GM18909 (cell line): ENCODE measurements at regions not wholly inside any gene's neighbourhood (a gene's known extent, or its start where the extent isn't known, plus 50 kb on each side); places are given as distances from the start of the nearest gene placed in this dataset.
"Not testable (repeated sequence)": the region's sequence is repeated elsewhere in the genome, so short reads cannot be mapped to it uniquely, and the experiment has no call there.

Source experiments
- ATAC-seq: cut with Tn5 transposase; IDR thresholded peaks from one replicate; pipeline ENCODE4 v1.9.1; 2021; ENCODE audit warnings: mild to moderate bottlenecking; ENCODE audit not compliant: unreplicated experiment, poor library complexity

DNA sequence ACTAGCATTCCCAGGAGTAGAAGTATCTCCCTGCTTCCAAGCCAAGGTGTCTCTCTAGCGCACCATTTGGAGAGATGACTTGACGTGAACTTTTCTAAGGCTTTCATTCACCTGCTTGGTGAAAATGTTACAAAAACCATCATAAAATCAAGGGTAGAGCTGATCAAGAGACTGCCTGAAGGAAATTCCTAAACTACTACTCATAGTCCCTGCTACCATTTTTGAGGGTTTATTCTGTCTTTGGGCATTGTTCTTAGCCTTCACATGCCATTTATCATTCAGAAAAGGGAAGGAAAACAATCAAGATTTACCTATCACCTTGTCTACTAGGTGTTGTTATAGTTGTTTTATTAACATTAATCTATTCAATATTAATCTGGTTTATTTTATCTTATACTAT lies 525.8 kb downstream of the NTRK3 start:
- no peak for ATAC-seq

DNA sequence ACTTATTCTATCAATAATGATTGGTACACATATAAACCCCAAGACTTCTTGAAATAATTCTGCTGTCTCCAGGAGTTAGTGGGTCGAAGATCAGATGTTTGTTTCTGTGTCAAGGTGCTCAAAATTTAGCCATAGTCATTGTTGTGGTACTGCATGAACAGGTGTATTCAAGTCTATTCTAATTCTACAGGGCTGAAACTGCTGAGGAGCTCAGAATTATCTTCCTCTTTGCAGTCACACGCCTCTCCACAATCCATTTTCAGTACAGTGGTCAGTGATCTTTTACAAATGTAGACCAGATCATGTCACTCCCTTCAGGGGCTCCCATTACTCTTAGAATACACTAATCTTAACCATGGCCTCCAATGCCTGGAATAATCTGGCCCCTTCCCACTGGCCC lies 527.5 kb downstream of the NTRK3 start:
- no peak for ATAC-seq

DNA sequence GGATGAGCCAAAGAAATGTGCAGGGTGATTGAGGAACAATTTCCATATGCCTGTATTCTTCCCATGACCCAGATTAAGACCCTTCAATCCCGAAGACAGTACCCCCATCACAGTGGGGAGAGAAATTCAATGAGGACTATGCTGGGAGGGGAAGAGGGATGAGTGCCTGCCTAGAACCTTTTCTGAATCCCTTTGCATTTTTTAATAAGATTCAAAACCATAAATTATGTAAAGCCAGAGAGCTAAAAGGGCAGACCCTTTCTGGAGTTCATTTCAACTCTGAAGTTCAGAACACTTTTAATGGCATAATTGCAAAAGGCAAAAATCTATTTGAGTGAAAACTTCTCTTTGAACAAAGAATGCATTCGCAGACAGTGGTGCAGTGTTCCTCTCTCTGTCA lies 529.5 kb downstream of the NTRK3 start:
- ATAC-seq: no peak

DNA sequence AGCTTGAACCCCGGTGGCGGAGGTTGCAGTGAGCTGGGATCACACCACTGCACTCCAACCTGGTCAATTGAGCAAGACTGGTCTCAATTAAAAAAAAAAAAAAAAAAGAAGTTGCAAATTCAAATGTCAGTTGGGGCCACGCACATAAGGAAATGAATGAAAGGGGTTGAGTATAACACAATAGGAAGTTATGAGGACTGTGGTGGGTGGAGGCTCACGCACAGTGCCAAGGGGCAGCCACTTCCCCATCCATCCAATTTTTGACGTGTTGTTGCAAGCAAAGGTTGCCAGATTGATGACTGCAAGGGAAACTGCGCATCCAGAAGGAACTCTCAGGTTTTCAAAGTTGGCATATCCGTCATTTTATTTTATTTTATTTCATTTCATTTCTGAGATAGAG lies 532.2 kb downstream of the NTRK3 start:
- no peak for ATAC-seq

DNA sequence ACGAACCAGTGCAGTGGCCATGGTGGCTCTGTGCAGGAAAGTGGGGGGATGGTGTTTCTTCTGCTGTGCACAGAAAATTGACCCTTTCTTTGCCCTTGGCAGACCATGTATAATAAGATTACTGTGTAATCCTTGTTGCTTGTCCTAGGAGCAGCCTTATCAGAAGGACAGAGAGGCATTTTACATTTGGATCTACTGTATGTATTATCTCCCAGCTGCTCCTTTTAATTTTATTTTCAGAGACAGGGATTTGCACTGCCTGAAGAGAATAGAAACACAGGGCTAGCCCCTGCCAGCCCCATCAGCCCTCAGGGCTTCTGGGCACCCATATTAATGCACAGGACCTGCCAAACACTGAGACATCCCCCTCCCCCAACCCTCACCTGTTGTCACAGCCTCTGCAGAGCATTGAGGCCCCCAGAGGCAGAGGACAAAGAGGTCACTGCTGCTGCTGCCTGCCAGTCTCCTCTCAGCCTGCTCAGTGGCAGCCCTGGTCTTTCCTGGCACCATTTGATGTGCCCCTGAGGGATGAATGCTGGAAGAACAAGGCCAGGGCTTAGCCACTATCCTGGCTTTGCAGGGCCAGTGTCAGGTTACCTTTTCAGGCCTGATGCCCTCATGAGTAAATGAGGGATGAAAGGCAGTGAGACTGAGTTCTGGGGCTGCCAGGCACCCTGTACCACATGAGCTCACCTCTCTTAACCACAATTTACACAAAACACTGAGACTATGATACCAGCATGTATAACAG lies 533.4 kb downstream of the NTRK3 start:
- ATAC-seq: no peak

DNA sequence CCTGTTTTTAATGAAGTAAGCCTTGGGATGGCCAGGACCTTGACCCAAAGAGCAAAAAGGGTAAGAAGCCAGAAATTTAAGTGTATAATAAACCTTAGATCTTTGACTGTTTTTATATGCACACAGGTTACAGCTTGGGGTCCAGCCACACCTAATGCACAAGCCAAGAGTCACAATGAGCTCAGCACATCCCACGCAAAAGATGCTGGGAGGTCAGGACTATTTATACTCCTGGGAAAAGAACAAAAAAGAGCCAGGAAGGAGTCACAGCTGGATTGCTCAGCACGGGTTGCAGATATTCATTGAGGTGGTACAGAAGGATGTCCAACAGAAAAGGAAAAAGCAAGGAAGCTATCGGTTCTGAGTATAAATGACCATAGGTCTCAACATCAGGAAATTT lies 536.3 kb downstream of the NTRK3 start:
- no peak for ATAC-seq

DNA sequence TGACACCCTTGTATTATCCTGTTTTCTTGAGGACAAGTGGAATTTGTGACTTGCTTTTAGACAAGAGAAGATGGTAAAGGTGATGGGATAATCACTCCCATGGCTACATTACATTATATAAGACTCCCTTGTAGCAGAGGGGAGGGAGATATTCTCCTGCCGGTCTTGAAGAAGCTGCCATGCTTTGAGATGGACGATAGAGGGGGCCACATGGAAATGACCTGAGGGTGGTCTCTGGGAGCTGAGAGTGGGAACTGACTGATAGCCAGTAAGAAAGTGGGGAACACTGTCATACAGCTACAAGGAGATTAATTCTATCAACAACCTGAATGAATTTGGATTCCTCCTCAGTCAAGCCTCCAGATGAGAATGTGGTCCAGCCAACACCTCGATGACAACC lies 540.1 kb downstream of the NTRK3 start:
- ATAC-seq: no peak

DNA sequence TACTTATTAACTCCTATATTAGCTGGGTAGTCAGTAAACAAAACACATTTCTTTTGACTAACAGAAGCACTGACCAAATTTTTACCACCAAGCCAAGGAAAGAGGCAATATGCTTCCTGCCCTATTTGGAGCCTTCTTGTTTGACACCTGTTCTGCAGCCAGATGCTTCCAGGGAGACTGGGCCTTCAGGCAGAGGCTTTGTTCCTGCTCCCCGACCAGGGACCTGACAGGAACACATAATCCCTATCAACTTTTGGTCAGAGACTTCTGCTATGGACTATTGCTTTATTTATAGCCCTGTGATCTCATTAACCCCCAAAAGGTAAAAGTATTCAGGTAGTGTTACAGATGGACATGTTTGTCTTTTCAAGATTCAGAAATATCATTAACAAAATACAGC lies 541.3 kb downstream of the NTRK3 start:
- ATAC-seq: no peak

DNA sequence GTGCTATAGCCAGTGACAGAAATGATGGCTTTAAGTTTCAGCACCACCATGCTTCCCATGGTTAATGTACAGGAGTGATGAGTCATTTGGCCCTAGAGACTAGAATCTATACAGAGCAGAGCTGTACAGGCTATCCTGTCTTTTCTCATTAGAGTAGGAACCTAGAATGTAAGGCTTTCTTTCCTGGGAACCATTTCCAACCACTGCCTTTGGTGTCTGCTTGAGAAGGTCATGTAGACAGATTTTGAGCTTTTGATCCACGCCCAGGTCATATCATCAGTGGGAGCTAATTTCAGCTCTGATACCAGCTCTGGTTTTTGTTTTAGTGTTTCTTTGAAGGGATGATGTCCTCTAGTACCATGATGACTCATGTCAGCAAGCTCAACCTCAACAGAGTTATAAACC lies 543.1 kb downstream of the NTRK3 start:
- no peak for ATAC-seq

DNA sequence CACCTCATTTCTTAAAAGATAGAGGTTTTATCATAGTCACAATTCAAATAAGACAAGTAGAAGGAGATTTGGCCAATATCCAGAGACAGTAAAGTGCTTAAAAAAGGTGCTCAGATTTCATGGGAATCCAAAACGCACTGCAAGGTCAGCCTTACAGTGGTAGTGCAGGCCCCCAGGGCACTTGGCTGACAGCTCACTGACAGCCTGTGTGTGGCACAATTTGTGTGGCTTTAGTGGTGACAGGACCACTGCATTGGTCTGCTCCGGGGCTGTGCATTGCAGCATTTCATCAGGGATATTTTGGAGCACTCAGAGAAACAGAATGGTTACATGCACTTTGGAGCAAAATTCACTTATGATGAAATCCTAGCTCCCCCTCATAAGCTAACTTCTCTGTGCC lies 544.3 kb downstream of the NTRK3 start:
- no peak for ATAC-seq

DNA sequence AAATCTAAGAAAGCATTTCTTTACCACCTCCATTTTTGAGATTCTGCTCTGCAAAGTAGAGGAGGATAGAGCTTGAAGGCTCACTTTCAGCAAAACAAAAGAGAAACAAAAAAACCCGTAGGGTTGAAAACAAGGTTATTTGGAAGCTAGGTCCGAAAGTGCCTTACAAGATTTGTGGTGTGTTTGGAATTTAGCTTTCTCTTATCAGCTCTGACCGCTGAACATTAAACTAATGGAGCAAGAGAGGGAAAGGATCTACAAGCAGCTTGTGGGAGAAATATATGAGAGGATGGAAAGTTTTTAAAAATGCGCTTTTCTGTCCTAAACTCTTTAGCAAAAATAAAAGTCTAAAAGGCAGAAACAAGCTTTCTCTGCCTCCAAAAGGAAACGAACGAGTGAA lies 545.5 kb downstream of the NTRK3 start:
- no peak for ATAC-seq

DNA sequence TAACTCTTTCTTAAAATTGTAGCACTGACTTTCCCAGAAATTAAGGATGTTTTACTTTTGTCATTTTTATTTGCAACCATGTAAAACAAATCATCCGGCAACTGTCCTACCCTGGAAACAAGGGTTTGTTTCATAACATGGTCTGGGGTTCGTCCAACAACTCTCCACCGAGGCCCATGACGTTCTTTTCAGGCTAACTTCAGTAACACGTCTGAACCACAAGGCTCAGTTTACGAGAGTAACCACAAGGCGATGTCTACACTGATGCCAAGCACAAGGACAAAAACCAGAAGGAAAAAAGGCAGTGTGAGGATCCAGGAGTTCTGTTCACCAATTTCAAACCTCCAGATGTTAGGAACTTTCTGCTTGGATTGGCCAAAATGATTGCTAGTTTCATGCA lies 546.1 kb downstream of the NTRK3 start:
- no peak for ATAC-seq

DNA sequence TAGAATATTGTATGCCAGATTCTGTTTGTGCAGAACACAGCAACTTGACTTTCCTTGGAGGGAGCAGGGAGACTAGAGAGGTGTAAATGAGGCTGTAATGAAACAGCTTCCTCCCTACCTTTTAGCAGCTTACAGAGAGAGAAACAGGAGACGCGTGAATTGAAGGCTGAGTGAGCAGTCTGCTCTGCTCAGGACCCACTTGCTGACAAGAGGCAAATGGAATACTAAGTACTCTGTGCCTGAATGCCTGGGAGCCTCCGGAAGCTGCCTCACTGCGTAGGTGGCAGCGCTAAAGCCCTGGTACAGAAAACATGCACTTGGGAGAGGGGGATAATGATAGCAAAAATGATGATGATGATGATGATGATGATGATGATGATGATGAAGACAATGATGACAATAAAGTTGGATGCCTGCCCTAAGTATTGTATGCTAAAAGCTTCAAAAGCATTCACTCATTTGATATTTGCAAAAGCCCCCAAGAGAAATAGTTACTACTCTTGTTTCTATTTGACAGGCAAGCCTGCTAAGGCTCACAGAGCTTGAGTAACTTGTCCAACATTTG lies 548.9 kb downstream of the NTRK3 start:
- no peak for ATAC-seq

DNA sequence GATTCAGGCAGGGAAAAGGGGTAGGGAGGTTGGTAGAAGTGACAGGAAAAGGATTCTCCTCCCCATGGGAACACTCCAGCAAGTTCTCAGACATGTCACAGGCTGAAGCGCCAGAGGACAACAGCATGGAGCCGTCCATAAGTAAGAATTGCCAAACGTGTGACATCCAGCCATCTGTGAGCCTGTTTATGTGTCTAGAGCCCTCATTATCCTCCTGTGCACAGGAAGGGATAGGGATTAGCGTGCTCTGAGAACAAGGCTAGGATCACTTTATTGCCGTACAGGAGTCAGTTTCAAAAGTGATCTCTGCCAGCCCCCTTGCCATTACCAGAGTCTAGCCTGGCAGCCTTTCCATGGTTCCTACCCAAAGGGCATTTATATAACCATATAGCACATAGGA lies 549.5 kb downstream of the NTRK3 start:
- ATAC-seq: no peak

DNA sequence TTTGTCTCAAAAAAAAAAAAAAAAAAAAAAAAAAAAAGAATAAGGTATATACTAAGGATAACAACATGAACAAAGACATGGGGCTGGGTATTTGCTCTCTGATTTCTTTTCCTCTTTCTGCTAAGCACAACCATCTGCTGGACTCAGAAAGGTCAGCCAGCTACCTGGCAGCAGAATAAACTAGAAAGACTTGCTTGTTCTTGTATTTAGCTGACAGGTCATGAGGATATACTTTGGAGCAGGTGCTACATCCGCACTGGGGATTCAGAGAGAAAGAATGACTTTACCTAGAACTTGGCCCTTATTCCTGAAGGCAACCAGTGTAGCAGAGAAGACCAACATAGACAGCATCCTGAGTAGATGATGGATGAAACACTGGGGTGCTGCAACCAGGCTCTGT lies 550.5 kb downstream of the NTRK3 start:
- no peak for ATAC-seq

DNA sequence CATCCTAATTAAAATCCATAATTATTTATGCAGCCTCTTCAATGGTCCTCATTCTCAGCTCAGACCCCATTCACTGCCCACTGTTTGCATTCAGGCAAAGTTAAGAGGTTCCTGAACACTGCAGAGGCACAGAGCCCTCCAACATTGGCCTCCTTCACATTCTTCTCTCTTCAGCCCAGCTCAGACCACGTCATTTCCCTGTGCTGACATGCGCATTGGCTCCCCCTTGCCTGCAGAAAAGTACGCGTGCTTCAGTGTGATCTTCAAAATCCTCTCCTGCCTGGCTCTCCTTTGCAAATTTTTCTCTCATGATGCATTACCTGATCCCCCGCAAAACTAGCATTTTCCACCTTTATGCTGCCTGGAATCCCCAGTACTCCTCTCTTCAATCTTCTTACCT lies 552.3 kb downstream of the NTRK3 start:
- no peak for ATAC-seq

DNA sequence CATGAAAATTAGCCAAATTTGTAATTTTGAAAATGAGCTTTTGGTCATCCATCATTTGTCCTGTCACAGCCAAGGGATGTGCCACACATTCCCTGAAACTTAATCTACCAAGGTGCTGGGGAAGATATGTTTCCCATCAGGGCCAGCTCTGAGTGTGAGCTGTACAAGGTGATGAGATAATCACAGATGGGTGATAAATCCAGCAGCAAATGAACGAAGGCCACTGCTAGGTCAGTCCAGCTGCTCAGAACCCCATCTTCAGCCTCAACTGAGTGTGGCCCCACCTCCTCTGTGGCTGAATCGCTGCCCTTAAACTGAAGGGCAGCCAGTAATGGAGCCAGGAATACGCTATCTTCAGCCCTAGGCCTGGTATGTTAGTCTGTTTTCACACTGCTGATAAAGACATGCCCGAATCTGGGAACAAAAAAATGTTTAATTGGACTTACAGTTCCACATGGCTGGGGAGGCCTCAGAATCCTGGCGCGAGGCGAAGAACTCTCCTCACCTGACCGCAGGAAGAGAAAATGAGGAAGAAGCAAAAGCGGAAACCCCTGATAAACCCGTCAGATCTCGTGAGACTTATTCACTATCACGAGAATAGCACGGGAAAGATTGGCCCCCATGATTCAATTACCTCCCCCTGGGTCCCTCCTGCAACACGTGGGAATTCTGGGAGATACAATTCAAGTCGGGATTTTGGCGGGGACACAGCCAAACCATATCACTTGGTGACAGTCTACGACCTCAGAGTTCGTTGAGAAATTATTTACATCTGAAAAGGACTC lies 553.0 kb downstream of the NTRK3 start:
- no peak for ATAC-seq

DNA sequence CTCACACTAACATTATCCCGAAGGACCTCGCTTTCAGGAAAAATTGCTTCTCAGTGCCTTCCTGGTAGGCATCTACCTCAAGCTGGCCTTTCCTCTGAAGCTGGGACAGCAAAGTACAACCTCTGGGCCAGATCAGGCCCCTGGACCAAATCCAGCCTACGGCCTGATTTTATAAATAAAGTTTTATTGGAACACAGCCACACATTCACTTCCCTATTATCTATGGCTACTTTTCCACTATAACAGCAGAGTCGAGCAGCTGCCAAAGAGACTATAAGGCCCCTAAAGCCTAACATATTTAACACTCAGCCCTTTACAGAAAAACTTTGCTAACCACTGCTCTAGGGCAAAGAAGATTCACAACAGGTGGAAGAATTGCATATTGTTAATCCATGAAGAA lies 554.3 kb downstream of the NTRK3 start:
- no peak for ATAC-seq

DNA sequence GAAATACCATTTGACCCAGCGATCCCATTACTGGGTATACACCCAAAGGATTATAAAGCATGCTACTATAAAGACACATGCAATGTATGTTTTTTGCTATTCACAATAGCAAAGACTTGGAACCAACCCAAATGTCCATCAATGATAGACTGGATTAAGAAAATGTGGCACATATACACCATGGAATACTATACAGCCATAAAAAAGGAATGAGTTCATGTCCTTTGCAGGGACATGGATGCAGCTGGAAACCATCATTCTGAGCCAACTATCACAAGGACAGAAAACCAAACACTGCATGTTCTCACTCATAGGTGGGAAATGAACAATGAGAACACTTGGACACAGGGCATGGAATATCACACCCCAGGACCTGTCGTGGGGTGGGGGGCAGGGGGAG lies 558.1 kb downstream of the NTRK3 start:
- not testable (repeated sequence) for ATAC-seq

DNA sequence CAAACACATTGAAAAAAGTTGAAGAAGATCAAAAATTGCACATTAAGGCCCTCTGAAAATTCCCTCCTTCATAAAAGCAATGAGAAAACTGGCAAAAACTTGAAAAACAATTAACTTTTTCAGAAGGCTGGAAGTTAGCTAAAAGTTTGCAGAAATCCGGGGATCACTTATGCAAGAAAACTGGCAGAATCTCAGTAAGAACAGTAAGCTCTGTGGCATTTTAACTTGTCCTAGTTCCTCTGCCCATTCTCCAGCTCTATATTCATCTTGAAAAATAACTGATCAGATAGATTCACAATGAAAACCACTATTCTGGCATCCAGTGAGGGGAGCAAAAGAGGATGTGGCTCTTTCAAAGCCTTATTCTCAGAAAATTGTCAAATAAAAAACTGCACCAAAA lies 566.8 kb downstream of the NTRK3 start:
- ATAC-seq: no peak

DNA sequence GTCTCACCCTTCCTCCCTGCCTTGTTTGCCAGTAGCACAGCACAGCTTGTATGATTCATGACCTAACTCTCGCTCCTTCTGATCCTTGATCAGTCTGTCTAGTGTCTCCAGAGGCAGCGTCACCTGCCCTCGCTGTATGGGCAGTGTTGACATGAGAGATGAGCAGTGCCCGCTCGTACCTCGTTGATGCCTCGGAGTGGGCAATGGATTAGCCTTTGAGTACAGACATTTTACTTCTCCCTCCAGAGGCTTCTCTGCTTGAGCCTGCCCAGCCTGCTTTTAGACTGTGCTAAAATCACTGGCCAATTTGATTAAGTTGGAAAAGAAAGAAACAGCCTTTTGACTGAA lies 569.0 kb downstream of the NTRK3 start:
- no peak for ATAC-seq
